HG02870 (cell line): ENCODE measurements at regions not wholly inside any gene's neighbourhood (a gene's known extent, or its start where the extent isn't known, plus 50 kb on each side); places are given as distances from the start of the nearest gene placed in this dataset.

Experiments used
- ATAC-seq: cut with Tn5 transposase; IDR thresholded peaks from one replicate; pipeline ENCODE4 v1.9.1; 2021; ENCODE audit warnings: mild to moderate bottlenecking, moderate library complexity; ENCODE audit not compliant: unreplicated experiment

- no peak for ATAC-seq
Measured at GRCh38 chr11:128200467-128200866, 386.9 kb downstream of the ETS1 start.

DNA sequence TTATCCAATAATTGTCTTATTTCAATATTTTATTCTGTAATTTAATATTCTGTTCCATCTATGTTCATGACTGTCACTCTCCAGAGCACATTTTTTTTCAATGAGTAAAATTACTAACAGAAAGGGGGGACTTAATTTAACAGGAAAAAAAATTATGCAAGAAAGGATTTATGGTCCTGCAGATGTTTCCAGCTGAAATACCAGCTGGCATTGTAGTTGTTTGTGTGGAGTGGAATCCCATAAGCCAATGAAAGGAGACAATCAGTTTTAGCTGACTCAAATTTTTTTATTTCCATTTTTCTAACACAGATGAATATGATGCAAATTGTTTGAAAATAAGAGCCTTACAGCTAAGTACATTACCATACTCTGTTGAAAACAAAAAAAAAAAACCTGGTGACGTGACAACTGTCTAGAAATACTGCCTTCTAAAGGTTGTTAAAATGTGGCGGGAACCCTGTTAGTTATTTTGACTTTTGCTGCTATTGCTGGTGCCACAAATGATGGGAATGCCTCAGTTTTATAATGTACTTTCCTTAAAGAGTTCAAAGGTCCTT is 389.1 kb downstream of the ETS1 start:
- no peak for ATAC-seq

DNA sequence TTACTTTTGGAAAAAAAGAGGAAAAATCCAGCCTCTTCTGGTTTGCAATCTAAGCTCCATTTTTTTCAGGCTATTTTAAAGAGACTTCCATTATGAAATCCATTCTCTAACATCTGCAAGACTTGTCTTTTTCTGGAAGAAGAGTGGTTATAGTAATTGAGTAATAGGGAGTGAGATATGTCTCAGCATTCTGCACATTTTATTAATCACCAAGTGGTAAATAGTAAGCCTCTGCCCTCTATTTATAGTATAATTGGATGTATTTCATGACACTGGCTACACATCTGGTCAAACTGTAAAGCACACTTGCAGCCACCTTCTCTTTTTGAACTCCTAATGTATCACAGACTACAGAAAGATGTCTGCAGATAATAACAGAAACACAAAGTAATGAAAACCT is 391.1 kb downstream of the ETS1 start:
- ATAC-seq: no peak

- no peak for ATAC-seq
Measured at GRCh38 chr11:128195756-128196155, 391.6 kb downstream of the ETS1 start.

DNA sequence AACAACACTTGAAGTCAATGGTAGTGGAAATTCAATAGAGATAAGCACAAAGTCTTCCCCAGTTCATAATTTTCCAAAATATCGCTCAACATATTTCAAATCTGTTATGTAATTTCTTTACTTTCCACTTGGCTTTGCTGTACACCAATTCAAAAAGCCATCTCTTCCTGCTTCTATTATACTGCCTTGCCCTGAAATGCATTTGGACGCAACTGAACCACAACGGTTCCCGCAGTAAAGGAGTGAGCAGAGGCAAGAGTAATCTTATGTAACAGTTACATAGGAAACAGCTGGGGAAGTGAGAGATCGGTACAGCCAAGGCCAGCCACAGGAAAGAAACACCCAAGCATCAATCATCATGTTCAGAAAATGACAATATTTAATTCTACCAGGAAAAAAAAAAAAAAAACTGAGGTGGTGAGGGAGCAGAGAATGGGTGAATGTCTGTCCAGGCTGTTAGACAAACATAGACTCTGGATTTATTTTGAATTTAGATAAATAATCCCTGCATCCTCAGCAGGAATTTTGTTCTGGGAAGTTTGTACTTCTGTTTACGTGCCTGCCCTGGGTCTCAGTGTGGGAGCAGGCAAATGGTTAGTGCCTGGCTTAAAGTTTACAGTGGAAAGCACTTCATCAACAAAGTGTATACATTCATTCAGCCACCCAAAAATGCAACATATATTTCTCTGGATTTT is 392.2 kb downstream of the ETS1 start:
- ATAC-seq: no peak

GRCh38 chr11:128194216-128194615 is 393.1 kb downstream of the ETS1 start:
- ATAC-seq: no peak

- no peak for ATAC-seq
Measured at GRCh38 chr11:128193615-128194014, 393.7 kb downstream of the ETS1 start.

- ATAC-seq: no peak
Measured at GRCh38 chr11:128190312-128190711, 397.0 kb downstream of the ETS1 start.

- no peak for ATAC-seq
Measured at GRCh38 chr11:128189823-128190222, 397.5 kb downstream of the ETS1 start.

- ATAC-seq: no peak
Measured at GRCh38 chr11:128188346-128189004, 398.9 kb downstream of the ETS1 start.

DNA sequence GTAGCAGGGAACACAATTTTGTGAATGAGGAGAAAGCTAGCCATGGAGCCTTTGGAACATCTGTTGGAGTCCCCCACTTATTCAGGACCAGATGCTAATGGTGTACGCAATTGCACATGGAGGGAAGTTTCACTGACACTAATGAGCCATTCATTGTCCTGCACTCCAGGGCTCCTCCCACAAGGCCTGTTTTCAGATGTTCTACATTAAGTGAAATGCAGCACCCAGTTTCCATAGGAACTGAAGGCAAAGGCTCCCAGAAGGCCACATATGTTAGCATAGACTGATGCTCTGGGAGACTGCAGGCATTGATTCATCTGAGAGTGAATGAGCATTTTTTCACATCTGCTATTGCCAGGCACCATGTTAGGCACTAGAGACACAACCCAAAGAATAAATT is 399.5 kb downstream of the ETS1 start:
- ATAC-seq: no peak

DNA sequence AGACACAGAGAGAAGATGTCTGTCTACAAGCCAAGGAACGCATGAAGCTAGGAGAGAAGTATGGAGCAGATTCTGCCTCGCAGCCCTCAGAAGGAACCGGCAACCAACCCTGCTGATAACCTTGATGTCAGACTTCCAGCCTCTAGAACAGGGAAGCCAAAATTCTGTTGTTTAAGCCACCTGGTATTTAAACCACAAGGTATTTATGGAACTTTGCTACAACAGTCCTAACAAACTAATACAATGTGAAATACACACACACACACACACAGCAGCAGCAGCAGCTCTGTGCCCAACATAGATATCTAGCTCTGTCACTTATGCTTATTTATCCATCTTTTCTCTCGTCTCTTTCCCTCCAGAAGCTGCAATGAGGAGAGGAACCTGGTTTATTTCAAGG is 400.0 kb downstream of the ETS1 start:
- no peak for ATAC-seq

DNA sequence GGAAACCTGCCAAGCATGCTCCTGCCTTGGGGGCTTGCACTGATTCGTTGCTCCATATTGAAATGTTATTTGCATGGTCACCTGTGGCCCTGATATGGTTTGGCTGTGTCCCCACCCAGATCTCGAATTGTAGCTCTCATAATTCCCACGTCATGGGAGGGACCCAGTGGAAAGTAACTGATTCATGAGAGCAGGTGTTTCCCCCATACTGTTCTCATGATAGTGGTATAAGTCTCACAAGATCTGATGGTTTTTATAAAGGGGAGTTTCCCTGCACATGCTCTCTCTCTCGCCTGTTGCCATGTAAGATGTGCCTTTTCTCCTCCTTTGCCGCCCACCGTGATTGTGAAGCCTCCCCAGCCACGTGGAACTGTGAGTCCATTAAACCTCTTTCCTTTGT is 402.4 kb downstream of the ETS1 start:
- no peak for ATAC-seq

DNA sequence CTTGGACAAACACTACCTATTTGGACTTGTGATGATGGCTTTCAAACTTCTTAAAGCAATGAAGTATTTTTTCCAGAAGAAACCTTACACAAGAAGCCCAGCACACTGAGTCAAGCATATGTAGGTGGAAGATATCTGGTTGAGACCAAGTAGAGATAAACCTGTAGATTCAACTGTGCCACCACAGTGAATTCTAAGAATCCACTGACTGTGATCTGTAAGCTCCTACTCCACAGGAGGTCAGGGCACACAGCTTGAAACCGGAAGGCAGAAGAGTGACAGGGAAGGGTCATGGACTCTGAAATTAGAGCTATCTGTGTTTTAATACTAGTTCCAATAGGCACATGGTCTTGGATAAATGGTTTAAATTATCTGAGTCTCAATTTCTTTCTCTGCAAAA is 404.5 kb downstream of the ETS1 start:
- no peak for ATAC-seq

GRCh38 chr11:128181984-128182383 is 405.4 kb downstream of the ETS1 start:
- no peak for ATAC-seq

GRCh38 chr11:128181088-128181480 is 406.3 kb downstream of the ETS1 start:
- no peak for ATAC-seq

DNA sequence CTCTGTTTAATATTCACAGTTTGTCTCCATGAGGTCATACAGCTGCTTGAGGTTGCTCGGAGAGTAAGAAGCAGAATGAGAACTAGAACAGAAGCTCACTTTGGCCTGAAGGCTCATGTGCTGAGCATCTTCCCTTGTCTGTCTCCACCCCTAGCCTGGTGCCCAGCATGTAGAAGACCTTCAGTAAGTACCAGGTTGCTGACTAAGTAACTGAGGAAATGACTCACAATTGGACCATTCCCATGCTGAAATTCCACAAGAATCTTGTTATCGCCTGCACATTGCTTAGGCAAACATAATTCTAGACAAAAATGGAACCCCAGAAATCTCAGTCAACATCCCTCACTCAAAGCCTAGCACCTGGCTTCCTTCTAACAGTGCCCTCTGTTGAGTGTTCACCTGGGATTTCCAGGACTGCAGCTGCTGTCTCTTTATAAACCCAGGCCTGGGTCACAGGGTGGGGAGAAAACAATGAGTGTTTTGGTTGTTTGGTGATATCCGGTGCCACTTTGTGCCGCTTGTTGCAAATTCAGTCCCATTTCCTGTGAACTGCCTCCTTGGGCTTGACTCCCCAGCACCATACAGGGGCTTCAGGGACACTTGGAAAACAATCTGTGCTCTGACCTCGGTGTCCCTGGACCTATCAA is 406.8 kb downstream of the ETS1 start:
- ATAC-seq: no peak

- ATAC-seq: no peak
Measured at GRCh38 chr11:128179512-128179911, 407.8 kb downstream of the ETS1 start.

DNA sequence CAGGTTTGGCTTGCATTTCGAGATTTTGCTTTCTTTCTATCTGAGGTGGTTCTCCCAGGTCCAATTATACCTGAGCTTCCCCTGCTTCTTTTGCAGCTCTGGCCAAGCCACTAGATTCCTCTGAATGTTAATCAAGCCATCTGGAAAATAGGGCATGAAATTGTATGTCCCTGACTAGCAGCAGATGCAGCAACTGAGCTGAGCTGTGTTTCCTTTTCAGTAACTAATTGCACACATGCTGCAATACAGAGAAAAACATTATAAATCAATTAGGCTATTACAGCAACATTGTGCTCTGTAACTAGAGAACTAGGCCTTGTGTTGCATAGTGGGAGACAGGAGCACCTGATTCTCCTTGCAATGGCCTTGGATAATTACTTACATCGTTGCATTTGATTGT is 408.3 kb downstream of the ETS1 start:
- ATAC-seq: no peak

- ATAC-seq: no peak
Measured at GRCh38 chr11:128174465-128175291, 412.7 kb downstream of the ETS1 start.
